CD1c-positive myeloid dendritic cell (primary cell): ENCODE measurements at regions not wholly inside any gene's neighbourhood (a gene's known extent, or its start where the extent isn't known, plus 50 kb on each side); places are given as distances from the start of the nearest gene placed in this dataset.
"Not testable (repeated sequence)": the region's sequence is repeated elsewhere in the genome, so short reads cannot be mapped to it uniquely, and the experiment has no call there.

Source experiments
- DNase-seq: peaks from one replicate; pipeline ENCODE4 v3.0.0-alpha.2; 2016; ENCODE audit errors: extremely low spot score

DNA sequence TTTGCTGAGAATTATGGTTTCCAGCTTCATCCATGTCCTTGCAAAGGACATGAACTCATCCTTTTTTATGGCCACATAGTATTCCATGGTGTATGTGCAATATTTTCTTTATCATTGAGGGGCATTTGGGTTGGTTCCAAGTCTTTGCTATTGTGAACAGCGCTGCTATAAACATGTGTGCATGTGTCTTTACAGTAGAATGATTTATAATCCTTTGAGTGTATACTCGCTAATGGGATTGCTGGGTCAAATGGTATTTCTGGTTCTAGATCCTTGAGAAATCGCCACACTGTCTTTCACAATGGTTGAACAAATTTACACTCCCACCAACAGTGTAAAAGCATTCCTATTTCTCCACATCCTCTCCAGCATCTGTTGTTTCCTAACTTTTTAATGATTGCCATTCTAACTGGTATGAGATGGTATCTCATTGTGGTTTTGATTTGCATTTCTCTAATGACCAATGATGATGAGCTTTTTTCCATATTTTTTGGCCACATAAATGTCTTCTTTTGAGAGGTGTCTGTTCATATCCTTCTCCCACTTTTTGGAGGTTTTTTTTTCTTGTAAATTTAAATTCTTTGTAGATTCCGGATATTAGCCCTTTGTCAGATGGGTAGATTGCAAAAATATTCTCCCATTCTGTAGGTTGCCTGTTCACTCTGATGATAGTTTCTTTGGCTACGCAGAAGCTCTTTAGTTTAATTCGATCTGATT is 180.1 kb downstream of the PLPPR4 start:
- not testable (repeated sequence) for DNase-seq

DNA sequence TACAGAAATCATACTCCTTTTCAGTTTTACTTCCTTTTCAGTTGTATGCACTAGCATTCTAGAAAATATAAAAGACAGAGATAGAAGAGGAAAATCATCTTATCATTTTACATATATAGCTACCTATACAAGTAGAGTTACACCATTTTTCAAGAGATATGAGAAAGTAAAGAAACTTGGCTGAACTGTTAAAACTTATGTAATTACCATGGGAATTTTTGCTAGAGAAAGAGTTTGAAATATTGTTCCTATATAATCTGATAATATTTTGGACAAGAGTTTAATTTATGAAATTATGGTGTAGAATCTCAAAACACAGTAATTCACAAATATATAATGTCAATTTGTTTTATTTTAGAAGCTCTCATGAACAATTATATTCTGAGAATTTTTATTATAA is 180.8 kb downstream of the PLPPR4 start:
- DNase-seq, result no peak

DNA sequence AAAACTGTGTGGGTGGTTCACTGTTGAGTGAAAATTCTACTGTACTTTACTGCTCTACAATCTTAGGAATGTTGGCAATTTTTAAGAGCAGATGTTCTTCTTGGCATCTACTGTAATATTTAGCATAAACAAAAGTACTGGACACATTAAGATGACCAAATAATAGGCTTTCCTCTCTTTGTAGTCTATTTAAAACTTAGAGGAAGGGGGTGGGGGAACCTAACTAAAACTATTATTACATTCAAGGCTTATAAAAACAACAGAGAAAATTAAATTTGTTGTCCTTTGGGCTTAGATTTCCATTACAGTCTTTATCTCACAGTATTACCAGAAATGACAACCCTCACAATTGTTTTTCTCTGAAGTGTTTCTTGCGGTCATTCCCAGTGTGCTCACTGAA is 181.2 kb downstream of the PLPPR4 start:
- no peak for DNase-seq

DNA sequence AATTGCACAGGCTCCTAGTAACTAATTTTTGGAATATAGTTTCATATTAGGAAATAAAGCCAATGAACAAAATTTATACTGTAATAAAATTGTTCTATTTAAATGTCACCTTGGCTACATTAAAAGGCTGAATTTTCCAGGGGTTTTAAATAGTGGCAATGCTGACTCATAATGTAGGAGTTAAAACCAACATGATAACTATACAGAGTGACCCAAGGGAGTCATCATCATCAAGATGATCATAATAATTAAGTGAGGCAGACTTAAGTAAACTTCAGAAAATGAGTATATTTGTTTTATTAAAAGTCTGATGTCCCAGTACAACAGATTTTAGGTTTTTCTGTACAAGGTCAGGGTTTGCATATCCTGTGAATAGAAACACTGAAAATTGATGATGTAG is 183.4 kb downstream of the PLPPR4 start:
- DNase-seq, result no peak

DNA sequence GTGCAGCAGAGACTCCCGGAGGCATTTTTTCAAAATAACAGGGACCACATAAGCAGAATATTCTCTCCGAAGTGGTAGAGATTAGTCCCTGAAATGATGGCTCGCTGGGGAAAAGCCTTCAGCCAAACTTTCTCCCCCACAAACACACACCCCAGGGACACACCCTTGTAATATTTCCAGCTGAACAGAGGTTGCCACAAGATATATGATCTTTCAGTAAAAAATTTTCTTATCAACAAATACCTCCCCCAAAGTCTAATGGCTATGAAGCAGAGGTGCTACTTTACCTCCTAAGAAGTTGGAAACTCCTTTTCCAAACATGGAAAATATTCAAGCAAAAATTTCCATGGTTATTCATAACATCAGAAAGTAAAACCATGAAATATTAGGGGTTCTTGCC is 190.2 kb upstream of the PALMD start:
- DNase-seq, result no peak

DNA sequence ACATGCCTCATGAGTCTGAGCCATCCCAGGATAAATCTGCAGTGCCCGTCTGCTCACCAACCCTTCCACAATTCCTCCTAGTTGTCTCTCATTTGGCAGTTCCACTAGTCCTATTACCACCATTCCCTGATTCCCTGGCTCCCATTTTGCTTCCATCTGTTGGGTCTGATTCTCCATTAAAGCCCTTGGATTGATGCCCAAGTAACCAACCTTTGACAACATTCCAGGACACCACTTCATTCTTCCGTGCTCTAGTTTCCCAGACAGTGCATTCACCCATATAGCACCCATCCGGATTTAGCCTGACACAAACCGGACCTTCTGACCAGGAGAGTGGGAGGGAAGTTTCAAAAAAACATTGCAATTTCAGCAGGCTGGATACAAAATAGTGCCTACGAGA is 189.4 kb upstream of the PALMD start:
- no peak for DNase-seq

DNA sequence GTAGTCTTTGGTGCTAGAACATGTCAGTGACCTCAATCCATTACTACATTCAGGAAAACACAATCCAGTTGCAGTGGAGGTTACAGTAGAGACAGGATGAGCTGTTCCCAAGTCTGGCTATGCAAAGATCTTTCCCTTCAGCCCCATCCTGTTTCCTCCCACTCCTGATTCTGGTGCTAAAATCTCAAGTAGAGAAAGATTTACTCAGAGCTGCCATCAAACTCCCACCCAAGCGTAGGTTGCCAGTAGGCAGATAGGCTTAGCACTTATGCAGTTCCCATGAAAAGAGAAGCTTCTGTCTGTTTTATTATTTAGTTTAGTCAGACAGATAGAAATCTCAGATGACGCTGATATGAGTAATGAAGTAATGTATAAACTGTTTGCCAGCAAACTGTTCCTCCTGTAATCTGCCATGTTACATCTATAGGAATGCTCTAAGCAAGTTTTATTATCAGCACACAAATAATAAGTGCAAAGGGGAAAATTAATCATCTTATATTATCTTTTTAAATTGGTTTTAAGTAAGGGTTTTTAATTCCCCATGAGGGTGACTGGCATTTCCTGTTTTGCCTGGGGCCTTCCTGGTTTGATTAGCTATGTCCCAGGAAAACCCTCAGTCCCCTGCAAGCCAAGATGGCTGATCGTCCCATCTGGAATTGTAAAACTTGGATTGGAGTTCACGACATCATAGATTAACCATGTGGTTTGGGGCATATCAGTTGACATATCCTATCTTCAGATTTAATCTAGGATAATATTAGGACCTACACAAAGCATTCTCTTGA is 188.3 kb upstream of the PALMD start:
- no peak for DNase-seq

DNA sequence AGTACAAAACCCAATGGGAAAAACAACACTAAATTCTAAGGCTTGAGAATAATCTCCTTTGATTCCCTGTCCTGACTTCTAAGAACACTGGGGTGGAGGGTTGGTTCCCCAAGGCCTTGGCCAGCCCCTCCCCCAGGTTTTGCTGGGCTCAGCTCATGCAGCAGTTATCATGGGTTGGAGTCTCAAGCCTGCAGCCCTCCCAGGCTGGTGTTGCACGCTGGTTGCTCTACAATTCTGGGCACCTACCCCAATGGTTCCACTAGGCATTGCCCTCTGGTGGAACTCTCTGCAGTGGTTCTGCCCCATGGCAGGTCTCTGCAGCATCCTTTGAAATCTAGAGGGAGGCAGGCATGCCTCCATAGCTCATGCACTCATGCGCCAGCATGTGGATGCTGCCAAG is 184.4 kb upstream of the PALMD start:
- DNase-seq, result no peak

DNA sequence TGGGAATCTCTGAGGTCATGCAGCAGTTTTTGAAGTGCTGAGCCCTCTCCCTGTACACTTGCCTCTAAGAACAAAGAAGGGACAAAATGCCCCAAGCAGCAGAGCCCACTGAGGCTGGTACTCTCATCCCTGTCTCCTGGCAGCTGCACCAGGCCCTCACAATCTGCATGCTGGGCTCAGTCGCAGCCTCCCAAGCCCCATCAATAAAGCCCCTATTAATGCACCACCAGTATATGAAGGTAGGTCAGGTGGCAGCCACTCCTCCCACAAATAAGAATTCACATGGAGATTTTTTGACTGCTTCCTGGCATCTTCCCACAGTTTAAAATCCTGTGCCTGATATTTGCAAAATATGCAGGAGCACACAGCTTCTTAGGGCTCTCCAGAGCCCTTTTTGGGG is 181.2 kb upstream of the PALMD start:
- DNase-seq, result no peak

DNA sequence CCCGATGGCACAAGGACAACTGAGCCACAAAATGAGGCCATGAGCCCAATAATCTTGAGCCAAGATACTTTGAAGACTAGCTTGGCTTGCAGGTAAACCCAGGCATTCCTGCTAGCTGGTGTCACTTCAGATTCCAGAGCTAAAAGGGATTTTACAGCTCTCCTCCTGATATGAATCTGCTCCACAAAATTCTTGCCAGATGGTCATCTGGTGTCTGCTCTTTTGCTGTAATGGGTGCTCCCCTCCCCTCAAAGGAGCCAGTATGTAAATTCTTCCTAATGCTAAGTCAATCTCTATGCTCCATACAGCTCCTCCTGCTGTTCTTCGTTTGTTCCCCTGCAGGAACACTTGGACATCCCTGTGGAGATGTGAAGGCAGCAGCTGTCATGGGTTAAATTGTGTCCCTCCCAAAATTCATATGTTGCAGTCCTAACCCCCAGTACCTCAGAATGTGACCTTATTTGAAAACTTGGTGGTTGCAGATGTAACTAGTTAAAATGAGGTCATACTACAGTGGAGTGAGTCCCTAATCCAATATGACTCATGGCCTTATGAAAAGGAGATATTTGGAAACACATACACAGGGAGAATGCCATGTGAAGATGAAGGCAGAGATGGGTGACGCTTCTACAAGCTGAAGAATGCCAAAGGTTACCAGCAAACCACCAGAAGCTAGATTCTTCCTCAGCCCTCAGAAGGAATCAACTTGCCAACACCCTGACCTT is 180.6 kb upstream of the PALMD start:
- DNase-seq, result no peak

DNA sequence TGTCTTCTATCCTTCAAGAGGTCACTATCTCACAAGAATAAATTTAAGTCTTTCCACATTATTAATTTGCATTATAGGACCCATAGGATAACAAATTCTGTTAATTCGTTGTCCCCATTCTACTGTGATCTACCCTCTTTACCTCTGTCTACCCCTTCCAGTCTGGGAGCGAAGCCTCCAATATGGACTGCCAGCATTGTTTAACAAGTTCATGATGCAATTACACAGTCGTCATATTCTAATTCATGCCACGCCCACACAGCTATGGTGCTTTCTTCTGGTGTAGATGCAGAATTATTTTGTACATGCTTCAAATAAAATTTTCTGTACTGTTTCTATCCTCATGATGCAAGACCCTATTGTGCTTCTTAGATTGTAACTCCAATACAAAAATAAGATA is 178.3 kb upstream of the PALMD start:
- DNase-seq, result no peak

DNA sequence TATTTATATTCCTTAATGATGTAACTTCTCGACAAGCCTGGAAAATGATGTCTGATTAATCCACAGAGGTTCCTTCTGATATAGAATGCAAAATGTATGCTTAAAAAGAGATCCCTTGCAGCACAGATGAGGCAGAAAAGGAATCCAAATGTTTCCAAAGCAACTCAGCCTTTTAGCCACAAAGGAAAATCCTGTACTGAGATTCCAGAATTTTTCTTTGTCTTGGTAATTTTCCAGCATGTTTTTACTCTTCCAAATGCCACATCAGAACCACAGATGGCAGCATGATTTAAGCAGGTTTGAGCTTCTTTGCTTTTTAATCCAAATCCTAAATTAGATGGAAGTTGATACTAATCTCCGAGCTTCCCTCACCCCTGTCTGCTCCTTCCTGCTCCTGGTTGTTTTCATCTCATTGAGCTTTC is 176.4 kb upstream of the PALMD start:
- no peak for DNase-seq

DNA sequence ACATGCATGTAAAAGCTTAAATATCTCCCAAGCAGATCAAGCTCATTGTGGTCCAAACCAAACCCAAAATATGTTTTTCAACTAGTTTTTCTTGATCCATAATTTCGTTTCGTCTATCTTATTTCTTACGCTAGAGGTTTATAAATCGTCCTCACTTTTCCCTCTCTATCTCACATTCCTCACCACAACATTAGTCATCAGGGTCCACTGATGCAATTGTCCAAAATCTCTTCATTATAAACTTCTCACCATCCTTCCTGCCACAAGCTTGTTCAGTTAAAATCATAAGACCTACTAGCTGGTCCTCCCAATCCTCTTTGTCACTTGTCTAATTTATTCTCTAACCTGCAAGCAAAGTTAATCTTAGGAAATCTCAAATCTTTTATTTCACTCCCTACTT is 173.0 kb upstream of the PALMD start:
- DNase-seq, result no peak

DNA sequence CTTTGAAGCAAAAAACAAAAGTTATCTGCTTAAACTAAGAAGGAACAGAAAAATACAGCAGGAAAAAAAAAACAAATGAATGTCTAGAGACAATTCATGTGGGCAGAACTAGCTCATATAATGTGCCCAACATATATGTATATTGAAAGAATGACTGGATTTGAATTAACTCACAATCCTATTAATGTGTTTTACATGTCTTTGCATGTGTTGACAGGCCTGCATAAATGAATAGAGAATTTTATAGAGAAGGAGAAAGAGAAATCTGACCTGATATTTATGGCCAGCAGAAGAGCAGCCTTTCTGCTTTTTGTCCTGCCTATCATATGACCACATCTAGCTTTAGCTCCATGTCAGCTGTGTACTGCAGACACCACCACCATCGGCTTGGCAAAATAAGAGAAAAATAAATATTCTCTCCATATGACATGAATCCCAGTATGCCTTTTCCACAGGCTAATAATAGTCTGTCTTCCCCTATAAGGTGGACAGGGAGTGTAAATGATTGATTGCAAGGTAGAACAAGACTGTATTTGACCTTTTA is 171.5 kb upstream of the PALMD start:
- DNase-seq, result no peak

DNA sequence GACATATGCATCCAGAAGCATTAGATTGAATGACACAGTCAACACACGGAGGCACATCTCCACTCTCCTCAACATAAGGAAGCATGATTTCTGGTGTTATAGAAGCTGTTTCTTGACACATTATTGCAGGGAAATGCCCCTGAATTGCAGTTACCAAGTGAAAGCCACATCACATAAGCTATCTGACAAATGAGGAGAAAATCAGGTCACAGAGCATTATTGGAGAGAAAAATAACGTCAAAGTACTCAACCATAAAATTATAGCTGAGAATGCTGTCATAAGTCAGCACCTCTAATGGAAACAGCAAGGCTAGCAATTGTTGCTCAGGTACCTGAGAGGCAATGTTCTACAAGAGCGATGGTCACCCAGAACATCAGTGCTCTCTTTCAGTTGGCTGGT is 169.9 kb upstream of the PALMD start:
- no peak for DNase-seq

DNA sequence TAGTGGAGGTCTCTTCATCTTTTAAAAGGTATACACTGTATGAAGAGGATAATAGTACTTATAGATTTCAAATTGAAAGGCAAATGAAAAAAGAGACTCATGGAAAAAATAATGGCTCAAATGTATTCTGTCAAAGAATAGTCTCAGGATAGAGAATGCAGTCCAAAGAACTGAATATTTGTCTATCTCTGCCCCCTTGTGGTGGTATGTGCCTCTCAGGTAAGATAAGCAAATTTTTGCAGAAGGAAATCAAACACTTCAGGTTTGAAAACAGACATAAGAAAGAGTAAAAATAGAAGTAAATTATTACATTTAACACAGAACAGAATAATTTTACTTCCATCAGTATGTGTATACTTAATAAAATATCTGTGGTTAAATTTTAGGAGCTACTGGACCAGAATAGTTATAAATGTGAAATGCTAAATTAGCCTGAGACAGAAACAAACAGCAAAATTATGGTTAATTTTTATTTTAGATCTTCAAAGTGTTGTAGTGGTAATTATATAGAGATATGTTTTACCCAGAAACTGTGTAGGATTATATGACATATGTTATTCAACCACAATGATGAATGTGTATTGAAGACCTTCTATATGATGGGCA is 164.4 kb upstream of the PALMD start:
- DNase-seq, result peak; percentile 56

DNA sequence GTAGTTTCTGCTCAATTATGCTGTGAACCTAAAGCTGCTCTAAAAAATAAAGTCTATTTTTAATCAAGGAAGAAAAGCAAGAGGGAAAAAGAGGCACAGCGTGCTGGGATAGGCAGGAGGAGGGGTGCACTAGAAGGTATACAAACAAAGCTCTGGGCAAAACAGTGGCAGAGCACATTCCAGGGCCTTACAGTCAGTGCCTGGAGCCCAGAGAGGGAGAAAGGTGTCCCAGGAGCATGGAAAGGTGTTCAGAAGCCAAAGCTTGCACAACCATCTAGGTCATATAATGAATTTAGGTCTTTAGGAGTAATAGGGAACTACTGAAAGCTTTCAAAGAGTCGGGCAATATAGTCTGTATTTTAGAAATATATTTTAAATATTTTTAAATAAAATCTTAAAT is 163.6 kb upstream of the PALMD start:
- no peak for DNase-seq

DNA sequence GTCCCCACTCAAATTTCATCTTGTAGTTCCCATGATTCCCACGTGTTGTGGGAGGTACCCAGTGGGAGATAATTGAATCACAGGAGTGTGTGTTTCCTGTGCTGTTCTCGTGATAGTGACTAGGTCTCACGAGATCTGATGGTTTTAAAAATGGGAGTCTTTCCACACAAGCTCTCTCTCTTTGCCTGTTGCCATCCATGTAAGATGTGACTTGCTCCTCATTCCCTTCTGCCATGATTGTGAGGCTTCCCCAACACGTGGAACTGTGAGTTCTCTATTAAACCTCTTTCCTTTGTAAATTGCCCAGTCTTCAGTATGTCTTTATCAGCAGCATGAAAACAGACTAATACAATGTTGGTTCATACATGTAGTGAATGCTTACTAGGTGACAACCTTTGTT is 163.2 kb upstream of the PALMD start:
- no peak for DNase-seq

DNA sequence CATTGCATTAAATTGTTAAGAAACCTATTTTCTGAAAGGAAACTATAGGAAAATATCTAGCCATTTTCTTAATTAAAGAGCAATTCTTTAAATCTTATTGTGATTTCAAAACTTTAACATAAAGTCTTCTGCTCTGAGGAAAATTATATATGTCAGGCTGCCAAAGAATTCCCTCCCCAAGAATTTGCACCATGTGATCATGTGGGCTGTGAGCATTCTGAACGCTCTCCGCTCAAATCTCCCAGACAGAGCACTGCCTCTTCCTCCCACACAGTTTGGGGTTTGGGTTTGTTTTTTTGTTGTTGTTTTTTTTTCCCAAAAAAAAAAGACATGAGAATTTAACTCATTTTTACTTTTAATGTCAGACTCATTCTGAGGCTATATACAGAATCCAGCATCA is 155.9 kb upstream of the PALMD start:
- no peak for DNase-seq

DNA sequence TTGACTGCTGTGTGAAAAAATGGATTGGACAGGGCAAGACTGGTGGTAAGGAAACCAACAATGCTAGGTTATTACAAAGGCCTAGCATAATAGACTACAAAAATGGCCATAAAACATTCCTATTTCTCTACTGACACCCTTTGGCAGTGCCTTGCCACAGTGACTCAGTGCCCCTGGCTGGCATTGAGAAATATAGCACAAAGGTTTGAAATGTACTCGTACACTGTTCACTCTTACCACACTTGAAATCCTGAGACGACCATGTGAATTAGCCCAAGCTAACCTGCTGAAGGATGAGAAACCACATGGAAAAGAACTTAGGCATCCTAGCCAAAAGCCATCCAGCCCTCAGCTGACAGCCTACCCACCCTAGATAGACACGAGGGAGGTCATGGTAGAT is 149.8 kb upstream of the PALMD start:
- DNase-seq, result no peak

DNA sequence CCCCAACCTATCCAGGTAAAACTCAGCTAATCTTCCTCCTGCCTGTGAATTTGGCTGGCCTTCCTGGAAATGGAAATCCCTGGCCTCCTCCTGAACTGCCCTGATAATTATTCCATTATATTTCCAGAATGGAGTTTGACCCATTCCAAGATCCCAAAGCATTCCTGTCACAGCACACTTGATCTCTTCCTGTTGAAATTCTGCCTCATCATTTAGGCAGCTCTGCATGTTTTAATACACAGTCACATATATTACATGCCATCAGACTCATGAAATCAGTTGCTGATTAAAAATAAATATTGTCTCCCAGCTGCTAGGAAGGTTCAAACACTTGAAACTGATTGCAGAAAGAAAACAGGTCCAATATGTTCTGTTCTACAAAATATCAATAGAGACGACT is 148.2 kb upstream of the PALMD start:
- DNase-seq, result no peak

DNA sequence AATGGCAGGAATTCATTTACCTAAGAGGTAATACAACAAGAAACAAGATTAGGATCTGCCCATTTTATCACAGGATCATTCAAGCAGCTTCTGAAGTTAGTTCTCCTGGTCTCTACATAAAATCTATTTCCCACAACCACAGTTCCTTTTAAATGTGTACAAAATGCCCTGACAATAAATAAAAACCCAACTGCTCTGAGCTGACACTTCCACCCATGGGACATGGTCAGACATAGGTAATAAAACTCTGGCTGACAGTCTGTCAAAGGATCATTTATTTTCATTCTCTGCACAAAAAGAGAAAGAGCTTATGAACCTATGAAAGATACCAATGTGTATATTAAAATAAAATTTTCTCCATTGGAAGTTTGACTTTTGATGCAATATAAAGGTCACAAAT is 145.4 kb upstream of the PALMD start:
- no peak for DNase-seq
